SK-N-SH treated with all-trans-retinoic acid at 6 μM for 48 hours (cell line): ENCODE measurements at regions not wholly inside any gene's neighbourhood (a gene's known extent, or its start where the extent isn't known, plus 50 kb on each side); places are given as distances from the start of the nearest gene placed in this dataset.

Experiments
- ATAC-seq: fragments of 200-7000 bp; cut with Tn5 transposase; 3 replicates; pipeline ENCODE4 v1.9.1; 2020; ENCODE audit warnings: mild to moderate bottlenecking, moderate library complexity
- ARNTL ChIP-seq: fragments of 450-650 bp; formaldehyde crosslinking; IDR thresholded peaks from 2 replicates; pipeline ENCODE4 v1.5.0; 2020; ENCODE audit warnings: low read depth, mild to moderate bottlenecking, moderate library complexity, borderline replicate concordance
- CSDC2 ChIP-seq: fragments of 250-450 bp; sonication (Bioruptor Pico); IDR thresholded peaks from 2 replicates; pipeline ENCODE4 v1.5.0; 2020; ENCODE audit warnings: mild to moderate bottlenecking, moderate library complexity
- ESRRG ChIP-seq: fragments of 250-450 bp; sonication (Bioruptor Pico); IDR thresholded peaks from 2 replicates; pipeline ENCODE4 v1.6.1; 2021; ENCODE audit warnings: mild to moderate bottlenecking
- GLIS3 ChIP-seq: fragments of 250-450 bp; sonication (Bioruptor Pico); IDR thresholded peaks from 2 replicates; pipeline ENCODE4 v1.5.0; 2020; ENCODE audit warnings: mild to moderate bottlenecking, moderate library complexity
- ISL1 ChIP-seq: fragments of 250-450 bp; sonication (Bioruptor Pico); IDR thresholded peaks from 2 replicates; pipeline ENCODE4 v2.1.2; 2022; ENCODE audit warnings: mild to moderate bottlenecking, moderate library complexity
- OSR1 ChIP-seq: fragments of 250-450 bp; sonication (Bioruptor Pico); IDR thresholded peaks from 2 replicates; pipeline ENCODE4 v1.8.0; 2022; ENCODE audit warnings: moderate library complexity, mild to moderate bottlenecking, inconsistent platforms
- PPARA ChIP-seq: fragments of 250-450 bp; sonication (Bioruptor Pico); IDR thresholded peaks from 2 replicates; pipeline ENCODE4 v1.5.0; 2020; ENCODE audit warnings: mild to moderate bottlenecking, borderline replicate concordance
- RARB ChIP-seq: fragments of 250-450 bp; sonication (Bioruptor Pico); IDR thresholded peaks from 2 replicates; pipeline ENCODE4 v1.8.0; 2021; ENCODE audit warnings: mild to moderate bottlenecking, moderate library complexity
- SNAI2 ChIP-seq: fragments of 250-450 bp; sonication (Bioruptor Pico); IDR thresholded peaks from 2 replicates; pipeline ENCODE4 v1.5.0; 2020; ENCODE audit warnings: mild to moderate bottlenecking, moderate library complexity
- TCF4 ChIP-seq: fragments of 250-450 bp; sonication (Bioruptor Pico); IDR thresholded peaks from 2 replicates; pipeline ENCODE4 v1.8.0; 2021; ENCODE audit warnings: mild to moderate bottlenecking, moderate library complexity, borderline replicate concordance
- TOX ChIP-seq: fragments of 250-450 bp; sonication (Bioruptor Pico); IDR thresholded peaks from 2 replicates; pipeline ENCODE4 v1.8.0; 2021; ENCODE audit warnings: mild to moderate bottlenecking, moderate library complexity, borderline replicate concordance
- ZC3H10 ChIP-seq: fragments of 250-450 bp; sonication (Bioruptor Pico); IDR thresholded peaks from 2 replicates; pipeline ENCODE4 v1.5.1; 2021; ENCODE audit warnings: mild to moderate bottlenecking, moderate library complexity
- ZFP3 ChIP-seq: fragments of 250-450 bp; sonication (Bioruptor Pico); IDR thresholded peaks from 2 replicates; pipeline ENCODE4 v1.5.0; 2020; ENCODE audit warnings: mild to moderate bottlenecking, moderate library complexity
- ZNF70 ChIP-seq: fragments of 450-650 bp; formaldehyde crosslinking; IDR thresholded peaks from 2 replicates; pipeline ENCODE4 v1.5.0; 2020; ENCODE audit warnings: mild to moderate bottlenecking, moderate library complexity
- ZNF8 ChIP-seq: fragments of 450-650 bp; formaldehyde crosslinking; IDR thresholded peaks from 2 replicates; pipeline ENCODE4 v1.5.0; 2020; ENCODE audit warnings: mild to moderate bottlenecking, moderate library complexity
- TF ChIP-seq, protein P1 (sequence below): fragments of 250-450 bp; sonication (Bioruptor Pico); IDR thresholded peaks from 2 replicates; pipeline ENCODE4 v1.5.1; 2020; ENCODE audit warnings: low read depth, mild to moderate bottlenecking, moderate library complexity
- TF ChIP-seq, protein P2 (sequence below): fragments of 250-450 bp; sonication (Bioruptor Pico); IDR thresholded peaks from 2 replicates; pipeline ENCODE4 v1.8.0; 2021; ENCODE audit warnings: low read depth, mild to moderate bottlenecking, moderate library complexity, borderline replicate concordance
- TF ChIP-seq, protein P3 (sequence below): fragments of 250-450 bp; sonication (Bioruptor Pico); IDR thresholded peaks from 2 replicates; pipeline ENCODE4 v1.8.0; 2020; ENCODE audit warnings: mild to moderate bottlenecking, moderate library complexity, borderline replicate concordance
- TF ChIP-seq, protein P4 (sequence below): fragments of 250-450 bp; sonication (Bioruptor Pico); IDR thresholded peaks from 2 replicates; pipeline ENCODE4 v1.5.0; 2020; ENCODE audit warnings: mild to moderate bottlenecking, moderate library complexity

DNA sequence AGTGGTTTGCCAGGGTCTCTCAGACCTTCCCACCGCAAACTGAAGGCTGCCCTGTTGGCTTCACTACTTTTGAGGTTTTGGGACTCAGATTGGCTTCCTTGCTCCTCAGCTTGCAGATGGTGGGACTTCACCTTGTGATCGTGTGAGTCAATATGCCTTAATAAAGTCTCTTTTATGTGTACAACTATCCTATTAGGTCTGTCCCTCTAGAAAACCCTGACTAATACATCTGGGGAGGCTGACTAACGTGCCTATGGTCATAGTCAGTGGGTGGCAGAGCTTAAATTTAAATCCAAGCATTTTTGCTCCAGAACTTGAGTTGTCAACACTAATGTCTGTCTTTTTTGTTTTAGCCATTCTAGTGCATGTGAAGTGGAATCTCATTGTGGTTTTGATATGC lies 76.5 kb upstream of the CHODL start:
- no peak for TF ChIP-seq ZFP3
- TF ChIP-seq, protein P1, sequence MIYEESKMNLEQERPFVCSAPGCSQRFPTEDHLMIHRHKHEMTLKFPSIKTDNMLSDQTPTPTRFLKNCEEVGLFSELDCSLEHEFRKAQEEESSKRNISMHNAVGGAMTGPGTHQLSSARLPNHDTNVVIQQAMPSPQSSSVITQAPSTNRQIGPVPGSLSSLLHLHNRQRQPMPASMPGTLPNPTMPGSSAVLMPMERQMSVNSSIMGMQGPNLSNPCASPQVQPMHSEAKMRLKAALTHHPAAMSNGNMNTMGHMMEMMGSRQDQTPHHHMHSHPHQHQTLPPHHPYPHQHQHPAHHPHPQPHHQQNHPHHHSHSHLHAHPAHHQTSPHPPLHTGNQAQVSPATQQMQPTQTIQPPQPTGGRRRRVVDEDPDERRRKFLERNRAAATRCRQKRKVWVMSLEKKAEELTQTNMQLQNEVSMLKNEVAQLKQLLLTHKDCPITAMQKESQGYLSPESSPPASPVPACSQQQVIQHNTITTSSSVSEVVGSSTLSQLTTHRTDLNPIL (CRISPR knock-in tag), result no peak
- TF ChIP-seq, protein P2, sequence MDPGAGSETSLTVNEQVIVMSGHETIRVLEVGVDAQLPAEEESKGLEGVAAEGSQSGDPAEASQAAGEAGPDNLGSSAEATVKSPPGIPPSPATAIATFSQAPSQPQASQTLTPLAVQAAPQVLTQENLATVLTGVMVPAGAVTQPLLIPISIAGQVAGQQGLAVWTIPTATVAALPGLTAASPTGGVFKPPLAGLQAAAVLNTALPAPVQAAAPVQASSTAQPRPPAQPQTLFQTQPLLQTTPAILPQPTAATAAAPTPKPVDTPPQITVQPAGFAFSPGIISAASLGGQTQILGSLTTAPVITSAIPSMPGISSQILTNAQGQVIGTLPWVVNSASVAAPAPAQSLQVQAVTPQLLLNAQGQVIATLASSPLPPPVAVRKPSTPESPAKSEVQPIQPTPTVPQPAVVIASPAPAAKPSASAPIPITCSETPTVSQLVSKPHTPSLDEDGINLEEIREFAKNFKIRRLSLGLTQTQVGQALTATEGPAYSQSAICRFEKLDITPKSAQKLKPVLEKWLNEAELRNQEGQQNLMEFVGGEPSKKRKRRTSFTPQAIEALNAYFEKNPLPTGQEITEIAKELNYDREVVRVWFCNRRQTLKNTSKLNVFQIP (CRISPR knock-in tag), result no peak
- no peak for TF ChIP-seq TOX
- TF ChIP-seq, protein P3, sequence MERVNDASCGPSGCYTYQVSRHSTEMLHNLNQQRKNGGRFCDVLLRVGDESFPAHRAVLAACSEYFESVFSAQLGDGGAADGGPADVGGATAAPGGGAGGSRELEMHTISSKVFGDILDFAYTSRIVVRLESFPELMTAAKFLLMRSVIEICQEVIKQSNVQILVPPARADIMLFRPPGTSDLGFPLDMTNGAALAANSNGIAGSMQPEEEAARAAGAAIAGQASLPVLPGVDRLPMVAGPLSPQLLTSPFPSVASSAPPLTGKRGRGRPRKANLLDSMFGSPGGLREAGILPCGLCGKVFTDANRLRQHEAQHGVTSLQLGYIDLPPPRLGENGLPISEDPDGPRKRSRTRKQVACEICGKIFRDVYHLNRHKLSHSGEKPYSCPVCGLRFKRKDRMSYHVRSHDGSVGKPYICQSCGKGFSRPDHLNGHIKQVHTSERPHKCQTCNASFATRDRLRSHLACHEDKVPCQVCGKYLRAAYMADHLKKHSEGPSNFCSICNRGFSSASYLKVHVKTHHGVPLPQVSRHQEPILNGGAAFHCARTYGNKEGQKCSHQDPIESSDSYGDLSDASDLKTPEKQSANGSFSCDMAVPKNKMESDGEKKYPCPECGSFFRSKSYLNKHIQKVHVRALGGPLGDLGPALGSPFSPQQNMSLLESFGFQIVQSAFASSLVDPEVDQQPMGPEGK (CRISPR knock-in tag), result no peak
- TF ChIP-seq TCF4, result no peak
- TF ChIP-seq CSDC2 (CRISPR knock-in tag), result no peak
- TF ChIP-seq ISL1, result no peak
- TF ChIP-seq, all 23 proteins: peak for 0
- ATAC-seq, result no peak

DNA sequence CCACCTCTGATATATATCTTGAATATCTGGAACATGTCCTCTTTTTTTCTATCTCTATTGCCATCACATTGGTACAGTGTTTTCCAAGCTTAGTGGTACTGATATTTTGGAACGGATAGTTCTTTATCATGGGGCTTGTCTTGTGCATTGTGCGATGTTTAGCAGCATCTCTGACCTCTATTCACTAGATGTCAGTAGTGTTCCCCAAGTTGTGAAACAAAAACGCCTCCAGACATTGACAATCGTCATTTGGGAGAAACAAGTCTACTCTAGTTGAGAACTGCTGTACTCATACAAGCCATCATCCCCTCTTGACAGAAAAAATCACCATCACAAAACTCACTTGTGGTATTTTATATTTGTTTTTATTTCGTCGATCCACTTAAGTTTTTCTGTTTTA lies 79.7 kb upstream of the CHODL start:
- ATAC-seq, result no peak
- TF ChIP-seq OSR1 (CRISPR knock-in tag) (no peak), PPARA (CRISPR knock-in tag) (no peak), ISL1 (no peak), ZNF70 (CRISPR knock-in tag) (no peak), ZNF8 (CRISPR knock-in tag) (no peak), CSDC2 (CRISPR knock-in tag) (no peak), ESRRG (no peak), RARB (CRISPR knock-in tag) (no peak), TCF4 (no peak), ZC3H10 (CRISPR knock-in tag) (no peak)
- TF ChIP-seq, protein P2 (CRISPR knock-in tag), result no peak
- TF ChIP-seq, protein P4, sequence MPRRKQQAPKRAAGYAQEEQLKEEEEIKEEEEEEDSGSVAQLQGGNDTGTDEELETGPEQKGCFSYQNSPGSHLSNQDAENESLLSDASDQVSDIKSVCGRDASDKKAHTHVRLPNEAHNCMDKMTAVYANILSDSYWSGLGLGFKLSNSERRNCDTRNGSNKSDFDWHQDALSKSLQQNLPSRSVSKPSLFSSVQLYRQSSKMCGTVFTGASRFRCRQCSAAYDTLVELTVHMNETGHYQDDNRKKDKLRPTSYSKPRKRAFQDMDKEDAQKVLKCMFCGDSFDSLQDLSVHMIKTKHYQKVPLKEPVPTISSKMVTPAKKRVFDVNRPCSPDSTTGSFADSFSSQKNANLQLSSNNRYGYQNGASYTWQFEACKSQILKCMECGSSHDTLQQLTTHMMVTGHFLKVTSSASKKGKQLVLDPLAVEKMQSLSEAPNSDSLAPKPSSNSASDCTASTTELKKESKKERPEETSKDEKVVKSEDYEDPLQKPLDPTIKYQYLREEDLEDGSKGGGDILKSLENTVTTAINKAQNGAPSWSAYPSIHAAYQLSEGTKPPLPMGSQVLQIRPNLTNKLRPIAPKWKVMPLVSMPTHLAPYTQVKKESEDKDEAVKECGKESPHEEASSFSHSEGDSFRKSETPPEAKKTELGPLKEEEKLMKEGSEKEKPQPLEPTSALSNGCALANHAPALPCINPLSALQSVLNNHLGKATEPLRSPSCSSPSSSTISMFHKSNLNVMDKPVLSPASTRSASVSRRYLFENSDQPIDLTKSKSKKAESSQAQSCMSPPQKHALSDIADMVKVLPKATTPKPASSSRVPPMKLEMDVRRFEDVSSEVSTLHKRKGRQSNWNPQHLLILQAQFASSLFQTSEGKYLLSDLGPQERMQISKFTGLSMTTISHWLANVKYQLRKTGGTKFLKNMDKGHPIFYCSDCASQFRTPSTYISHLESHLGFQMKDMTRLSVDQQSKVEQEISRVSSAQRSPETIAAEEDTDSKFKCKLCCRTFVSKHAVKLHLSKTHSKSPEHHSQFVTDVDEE (CRISPR knock-in tag), result no peak

DNA sequence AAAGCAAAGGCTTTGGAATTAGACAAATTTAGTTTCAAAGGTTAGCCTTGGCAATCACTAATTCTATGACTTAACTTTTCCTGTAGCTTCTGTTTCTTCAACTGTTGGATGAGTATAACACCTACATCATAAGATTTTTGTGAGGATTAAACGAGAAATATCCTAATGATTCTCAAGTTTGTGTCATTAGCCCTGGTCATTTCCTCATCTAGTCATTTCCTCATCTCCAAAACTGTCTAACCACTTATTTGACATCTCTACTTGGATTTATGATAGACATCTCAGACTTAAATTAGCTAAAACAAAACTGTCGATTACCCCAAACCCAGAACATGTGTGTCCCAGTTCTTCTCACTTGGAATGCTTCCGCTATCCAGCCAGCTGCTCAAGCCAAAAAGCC lies 80.2 kb upstream of the CHODL start:
- TF ChIP-seq CSDC2 (CRISPR knock-in tag) (no peak), ZFP3 (no peak), ARNTL (CRISPR knock-in tag) (no peak), ZC3H10 (CRISPR knock-in tag) (no peak), SNAI2 (CRISPR knock-in tag) (no peak), GLIS3 (CRISPR knock-in tag) (no peak)
- TF ChIP-seq, protein P1 (CRISPR knock-in tag), result no peak
- TF ChIP-seq, protein P3 (CRISPR knock-in tag), result no peak
- TF ChIP-seq, protein P2 (CRISPR knock-in tag), result no peak
- ATAC-seq, result no peak
